Adrenal gland (tissue), 5 donors: ENCODE measurements at regions not wholly inside any gene's neighbourhood (a gene's known extent, or its start where the extent isn't known, plus 50 kb on each side); places are given as distances from the start of the nearest gene placed in this dataset.

ENCODE experiments used
- POLR2A ChIP-seq, 2 donors: fragments of 450-650 bp; IDR thresholded peaks; one replicate each; pipeline ENCODE4 v1.6.1; 2017; ENCODE audit warnings: antibody characterized with exemption in 2 of 2, mild to moderate bottlenecking in 2 of 2, moderate library complexity in 1 of 2
- TF ChIP-seq, protein P1 (sequence below), 6 experiments: fragments of 450-650 bp in 4 of 6; fragments of 200-600 bp in 2 of 6; sonication (generic) in 1 of 6; IDR thresholded peaks; 1 replicate in 5 of 6; 2 replicates in 1 of 6; pipeline versions ENCODE4 v1.5.1 to v1.8.0; 2016 to 2021; ENCODE audit warnings: antibody characterized with exemption in 6 of 6, mild to moderate bottlenecking in 2 of 6, moderate library complexity in 1 of 6
- donor health status: DM: no; HTN: no; CAD: no.

DNA sequence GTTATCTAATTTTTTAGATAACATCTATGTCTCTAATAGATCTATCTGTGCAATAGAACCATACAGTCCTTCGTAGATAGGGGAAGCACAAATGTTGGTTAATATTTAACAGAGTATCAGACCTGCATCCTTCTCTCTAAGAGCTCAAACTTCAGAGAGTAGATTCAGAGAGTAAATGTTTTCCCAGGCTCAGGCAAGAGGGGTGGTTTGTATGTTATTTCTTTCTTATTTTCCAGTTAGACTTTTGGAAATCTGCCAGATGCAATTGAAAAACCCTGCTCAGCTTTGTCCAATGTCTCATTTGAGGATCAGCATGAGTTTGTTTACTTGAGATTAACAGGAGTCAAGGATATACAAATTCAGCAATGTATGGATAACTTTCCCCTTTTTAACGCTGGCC, 361.9 kb downstream of the BCKDHB start:
- TF ChIP-seq, protein P1, sequence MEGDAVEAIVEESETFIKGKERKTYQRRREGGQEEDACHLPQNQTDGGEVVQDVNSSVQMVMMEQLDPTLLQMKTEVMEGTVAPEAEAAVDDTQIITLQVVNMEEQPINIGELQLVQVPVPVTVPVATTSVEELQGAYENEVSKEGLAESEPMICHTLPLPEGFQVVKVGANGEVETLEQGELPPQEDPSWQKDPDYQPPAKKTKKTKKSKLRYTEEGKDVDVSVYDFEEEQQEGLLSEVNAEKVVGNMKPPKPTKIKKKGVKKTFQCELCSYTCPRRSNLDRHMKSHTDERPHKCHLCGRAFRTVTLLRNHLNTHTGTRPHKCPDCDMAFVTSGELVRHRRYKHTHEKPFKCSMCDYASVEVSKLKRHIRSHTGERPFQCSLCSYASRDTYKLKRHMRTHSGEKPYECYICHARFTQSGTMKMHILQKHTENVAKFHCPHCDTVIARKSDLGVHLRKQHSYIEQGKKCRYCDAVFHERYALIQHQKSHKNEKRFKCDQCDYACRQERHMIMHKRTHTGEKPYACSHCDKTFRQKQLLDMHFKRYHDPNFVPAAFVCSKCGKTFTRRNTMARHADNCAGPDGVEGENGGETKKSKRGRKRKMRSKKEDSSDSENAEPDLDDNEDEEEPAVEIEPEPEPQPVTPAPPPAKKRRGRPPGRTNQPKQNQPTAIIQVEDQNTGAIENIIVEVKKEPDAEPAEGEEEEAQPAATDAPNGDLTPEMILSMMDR (IDR thresholded peaks at IDR 0.05): no peak
- no peak for TF ChIP-seq POLR2A (IDR thresholded peaks at IDR 0.05)
